ENCODE measurements at regions not wholly inside any gene's neighbourhood (a gene's known extent, or its start where the extent isn't known, plus 50 kb on each side); places are given as distances from the start of the nearest gene placed in this dataset.

DNA sequence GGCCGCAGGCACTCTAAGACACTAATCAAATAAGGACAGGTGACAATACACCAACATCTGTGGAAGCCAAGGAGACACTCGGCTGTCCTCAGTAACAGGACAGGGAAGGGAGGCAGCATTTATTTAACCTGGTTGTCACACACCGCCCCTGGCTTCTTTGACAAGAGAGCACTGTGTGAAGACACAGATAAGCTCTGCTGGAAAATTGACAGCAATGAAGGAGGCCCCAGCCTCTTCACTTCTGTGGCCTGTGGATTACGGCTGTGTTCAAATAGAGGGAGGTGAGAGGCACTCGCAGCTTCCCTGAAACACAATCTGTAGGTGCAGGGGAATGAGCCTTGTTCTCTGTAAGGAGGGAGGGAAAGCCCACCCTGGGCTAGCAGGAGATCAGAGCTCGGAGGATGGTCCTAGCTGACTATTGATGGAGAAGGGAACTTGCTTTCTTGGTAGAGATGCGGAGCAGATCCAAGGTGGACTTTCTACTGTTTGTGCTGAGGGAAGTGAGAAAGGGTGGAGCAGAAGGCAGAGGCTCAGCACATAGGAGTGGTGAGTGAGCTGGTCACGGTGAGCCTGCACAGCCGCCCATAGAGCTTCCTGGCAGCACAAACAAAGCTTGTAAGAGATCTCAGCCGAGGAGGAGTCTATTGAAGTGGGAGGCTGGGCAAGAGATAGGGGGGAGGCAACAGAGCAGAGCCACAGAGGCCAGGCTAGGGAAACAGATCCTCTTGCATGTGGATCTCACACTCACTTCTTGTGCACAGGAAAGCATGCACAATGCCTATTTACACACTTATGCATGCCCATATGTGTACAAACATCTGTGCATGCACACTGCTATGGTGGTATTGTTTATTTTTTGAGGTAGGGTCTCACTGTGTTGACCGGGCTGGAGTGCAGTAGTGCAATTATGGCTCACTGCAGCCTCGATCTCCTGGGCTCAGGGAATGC is 114.6 kb upstream of the THY1 start:
- TF ChIP-seq EZH2 (IDR thresholded peaks at IDR 0.05; ENCODE audit: insufficient read depth, poor library complexity, severe bottlenecking) (no peak), EZH2phosphoT487 (IDR thresholded peaks at IDR 0.05; ENCODE audit: insufficient read depth, low read depth) (no peak)
